ACC112 (cell line): ENCODE measurements at regions not wholly inside any gene's neighbourhood (a gene's known extent, or its start where the extent isn't known, plus 50 kb on each side); places are given as distances from the start of the nearest gene placed in this dataset.
A peak's percentile ranks its signal among the peaks of the same experiment; 100 is the strongest.

Experiments used
- H2AFZ ChIP-seq: fragments of 200-600 bp; sonication (generic); one replicate; pipeline ENCODE4 v1.6.0; 2017; ENCODE audit warnings: antibody characterized with exemption, low read length; ENCODE audit not compliant: unreplicated experiment
- H3K27ac ChIP-seq: fragments of 200-600 bp; sonication (generic); 2 replicates; pipeline ENCODE4 v1.5.1; 2014; ENCODE audit warnings: low read depth, mild to moderate bottlenecking, antibody characterized with exemption, low read length, moderate library complexity
- H3K27me3 ChIP-seq: fragments of 200-600 bp; sonication (generic); 2 replicates; pipeline ENCODE4 v1.6.1; 2014; ENCODE audit warnings: mild to moderate bottlenecking, antibody characterized with exemption, low read length, moderate library complexity, mixed read lengths; ENCODE audit not compliant: insufficient read depth
- H3K36me3 ChIP-seq: fragments of 200-600 bp; sonication (generic); 2 replicates; pipeline ENCODE4 v1.6.1; 2016; ENCODE audit warnings: mild to moderate bottlenecking, antibody characterized with exemption, low read length, moderate library complexity, mixed read lengths; ENCODE audit not compliant: insufficient read depth
- H3K4me1 ChIP-seq: fragments of 200-600 bp; sonication (generic); one replicate; pipeline ENCODE4 v1.6.1; 2016; ENCODE audit warnings: low read length, mixed read lengths; ENCODE audit not compliant: insufficient read depth, unreplicated experiment, control insufficient read depth
- H3K4me3 ChIP-seq: fragments of 200-600 bp; sonication (generic); 2 replicates; pipeline ENCODE4 v1.5.1; 2014; ENCODE audit warnings: mild to moderate bottlenecking, low read depth, low read length
- H3K79me2 ChIP-seq: fragments of 200-600 bp; sonication (generic); one replicate; pipeline ENCODE4 v1.6.0; 2016; ENCODE audit warnings: low read length; ENCODE audit not compliant: control insufficient read depth, unreplicated experiment, insufficient read depth

GRCh38 chr3:144433006-144433405 is 461.4 kb downstream of the DIPK2A start:
- peaks cover 13% of the 10 kb centered on the region for H3K4me1 ChIP-seq
- no peaks in the 10 kb centered on the region for H3K36me3 ChIP-seq
- no peak overlapping the region for H2AFZ ChIP-seq
- no peak overlapping the region for H3K27ac ChIP-seq
- H3K79me2 ChIP-seq: no peaks in the 10 kb centered on the region
- H3K27me3 ChIP-seq: no peaks in the 10 kb centered on the region
- no peak overlapping the region for H3K4me3 ChIP-seq

- Histone ChIP-seq H3K79me2 (no peaks in the 10 kb centered on the region), H3K4me1 (peaks cover 3% of the 10 kb centered on the region), H2AFZ (no peak overlapping the region), H3K36me3 (no peaks in the 10 kb centered on the region), H3K27me3 (no peaks in the 10 kb centered on the region), H3K4me3 (no peak overlapping the region), H3K27ac (no peak overlapping the region)
These were observed 466.4 kb downstream of the DIPK2A start for GRCh38 chr3:144437989-144438388.

GRCh38 chr3:144444061-144444460 is 472.4 kb downstream of the DIPK2A start:
- Histone ChIP-seq H3K27me3 (no peaks in the 10 kb centered on the region), H3K79me2 (no peaks in the 10 kb centered on the region), H3K4me1 (no peaks in the 10 kb centered on the region), H3K36me3 (no peaks in the 10 kb centered on the region), H3K4me3 (no peak overlapping the region), H3K27ac (no peak overlapping the region), H2AFZ (no peak overlapping the region)

GRCh38 chr3:144444546-144444945 is 472.9 kb downstream of the DIPK2A start:
- H3K4me1 ChIP-seq: no peaks in the 10 kb centered on the region
- no peaks in the 10 kb centered on the region for H3K36me3 ChIP-seq
- H3K27me3 ChIP-seq: no peaks in the 10 kb centered on the region
- H3K79me2 ChIP-seq: no peaks in the 10 kb centered on the region
- no peak overlapping the region for H3K27ac ChIP-seq
- no peak overlapping the region for H2AFZ ChIP-seq
- H3K4me3 ChIP-seq: no peak overlapping the region

GRCh38 chr3:144455841-144456440 is 484.3 kb downstream of the DIPK2A start:
- no peak overlapping the region for H2AFZ ChIP-seq
- H3K27ac ChIP-seq: no peak overlapping the region
- H3K27me3 ChIP-seq: no peaks in the 10 kb centered on the region
- H3K79me2 ChIP-seq: no peaks in the 10 kb centered on the region
- H3K36me3 ChIP-seq: no peaks in the 10 kb centered on the region
- no peaks in the 10 kb centered on the region for H3K4me1 ChIP-seq
- H3K4me3 ChIP-seq: no peak overlapping the region

GRCh38 chr3:144457758-144458157 is 486.1 kb downstream of the DIPK2A start:
- Histone ChIP-seq H3K36me3 (no peaks in the 10 kb centered on the region), H2AFZ (no peak overlapping the region), H3K4me3 (no peak overlapping the region), H3K27ac (no peak overlapping the region), H3K27me3 (no peaks in the 10 kb centered on the region), H3K4me1 (no peaks in the 10 kb centered on the region), H3K79me2 (no peaks in the 10 kb centered on the region)

GRCh38 chr3:144458283-144458682 is 486.7 kb downstream of the DIPK2A start:
- no peak overlapping the region for H3K27ac ChIP-seq
- no peak overlapping the region for H2AFZ ChIP-seq
- no peak overlapping the region for H3K4me3 ChIP-seq
- no peaks in the 10 kb centered on the region for H3K4me1 ChIP-seq
- H3K79me2 ChIP-seq: no peaks in the 10 kb centered on the region
- H3K27me3 ChIP-seq: no peaks in the 10 kb centered on the region
- H3K36me3 ChIP-seq: no peaks in the 10 kb centered on the region

GRCh38 chr3:144462337-144462736 is 490.7 kb downstream of the DIPK2A start:
- no peaks in the 10 kb centered on the region for H3K36me3 ChIP-seq
- H2AFZ ChIP-seq: peak overlapping the region; percentile 27
- no peak overlapping the region for H3K4me3 ChIP-seq
- no peaks in the 10 kb centered on the region for H3K79me2 ChIP-seq
- no peaks in the 10 kb centered on the region for H3K27me3 ChIP-seq
- H3K4me1 ChIP-seq: no peaks in the 10 kb centered on the region
- H3K27ac ChIP-seq: no peak overlapping the region

- H3K27ac ChIP-seq: no peak overlapping the region
- no peaks in the 10 kb centered on the region for H3K36me3 ChIP-seq
- H2AFZ ChIP-seq: no peak overlapping the region
- no peak overlapping the region for H3K4me3 ChIP-seq
- no peaks in the 10 kb centered on the region for H3K4me1 ChIP-seq
- no peaks in the 10 kb centered on the region for H3K27me3 ChIP-seq
- H3K79me2 ChIP-seq: no peaks in the 10 kb centered on the region
These were observed 492.3 kb downstream of the DIPK2A start for GRCh38 chr3:144463911-144464310.

- H3K79me2 ChIP-seq: no peaks in the 10 kb centered on the region
- no peaks in the 10 kb centered on the region for H3K4me1 ChIP-seq
- H3K27ac ChIP-seq: no peak overlapping the region
- H3K4me3 ChIP-seq: no peak overlapping the region
- H3K36me3 ChIP-seq: no peaks in the 10 kb centered on the region
- H3K27me3 ChIP-seq: no peaks in the 10 kb centered on the region
- no peak overlapping the region for H2AFZ ChIP-seq
These were observed 494.5 kb downstream of the DIPK2A start for GRCh38 chr3:144466114-144466513.

GRCh38 chr3:144466540-144466939 is 494.9 kb downstream of the DIPK2A start:
- no peak overlapping the region for H3K27ac ChIP-seq
- H3K79me2 ChIP-seq: no peaks in the 10 kb centered on the region
- H3K4me3 ChIP-seq: no peak overlapping the region
- no peak overlapping the region for H2AFZ ChIP-seq
- no peaks in the 10 kb centered on the region for H3K4me1 ChIP-seq
- no peaks in the 10 kb centered on the region for H3K27me3 ChIP-seq
- no peaks in the 10 kb centered on the region for H3K36me3 ChIP-seq
